GM12864 (cell line): ENCODE measurements at regions not wholly inside any gene's neighbourhood (a gene's known extent, or its start where the extent isn't known, plus 50 kb on each side); places are given as distances from the start of the nearest gene placed in this dataset.

ENCODE experiments used
- DNase-seq: peaks from one replicate; pipeline ENCODE4 v3.0.0-alpha.2; 2011; ENCODE audit warnings: low read depth
- H3K4me3 ChIP-seq: 2 replicates; pipeline ENCODE4 v1.5.1; 2011; ENCODE audit warnings: mild to moderate bottlenecking, low read depth, low read length, control low read depth
- CTCF ChIP-seq: IDR thresholded peaks from 2 replicates; pipeline ENCODE4 v1.5.1; 2011; ENCODE audit warnings: low read depth, mild to moderate bottlenecking, moderate library complexity, low read length, control low read depth, inconsistent platforms; ENCODE audit errors: missing control alignments

DNA sequence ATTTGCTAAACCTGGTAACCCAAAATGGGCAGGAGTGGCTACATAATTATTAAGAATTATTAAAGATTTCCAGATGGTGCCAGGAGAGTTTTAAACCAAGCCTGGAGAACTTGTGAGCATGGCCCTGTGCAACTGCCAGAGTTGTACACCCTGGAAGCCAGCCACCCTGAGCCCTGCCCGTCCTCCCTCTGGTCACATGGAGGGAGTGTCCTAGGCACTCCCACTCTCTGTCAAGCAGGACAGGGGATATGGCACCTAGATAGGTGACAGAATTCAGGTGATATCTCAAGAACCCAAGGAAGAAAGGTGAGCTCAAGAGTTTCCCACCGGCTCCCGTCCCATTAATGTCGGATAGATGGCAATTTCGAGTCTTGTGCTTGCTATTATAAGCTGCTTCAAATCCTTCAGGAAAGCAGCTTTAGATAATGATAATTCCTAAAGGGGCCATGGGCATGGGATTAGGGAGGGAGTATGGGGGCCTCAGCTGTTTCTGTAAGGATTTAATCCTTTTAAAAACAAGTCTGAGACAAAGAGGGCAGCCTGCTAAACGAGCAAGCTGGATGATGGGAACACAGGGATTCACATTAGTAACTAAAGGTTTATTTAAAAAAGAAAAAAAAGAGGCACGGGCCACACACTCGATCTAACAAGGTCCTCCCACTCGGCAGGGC is 169.1 kb downstream of the BMP7 start:
- no peak overlapping the region for H3K4me3 ChIP-seq
- no peak for DNase-seq
- TF ChIP-seq CTCF: no peak

GRCh38 chr20:57102160-57102559 is 164.3 kb downstream of the BMP7 start:
- no peak for DNase-seq
- no peak for TF ChIP-seq CTCF
- no peak overlapping the region for H3K4me3 ChIP-seq

- TF ChIP-seq CTCF: no peak
- no peak overlapping the region for H3K4me3 ChIP-seq
- DNase-seq: no peak
Measured at GRCh38 chr20:57102566-57102965, 163.9 kb downstream of the BMP7 start.

DNA sequence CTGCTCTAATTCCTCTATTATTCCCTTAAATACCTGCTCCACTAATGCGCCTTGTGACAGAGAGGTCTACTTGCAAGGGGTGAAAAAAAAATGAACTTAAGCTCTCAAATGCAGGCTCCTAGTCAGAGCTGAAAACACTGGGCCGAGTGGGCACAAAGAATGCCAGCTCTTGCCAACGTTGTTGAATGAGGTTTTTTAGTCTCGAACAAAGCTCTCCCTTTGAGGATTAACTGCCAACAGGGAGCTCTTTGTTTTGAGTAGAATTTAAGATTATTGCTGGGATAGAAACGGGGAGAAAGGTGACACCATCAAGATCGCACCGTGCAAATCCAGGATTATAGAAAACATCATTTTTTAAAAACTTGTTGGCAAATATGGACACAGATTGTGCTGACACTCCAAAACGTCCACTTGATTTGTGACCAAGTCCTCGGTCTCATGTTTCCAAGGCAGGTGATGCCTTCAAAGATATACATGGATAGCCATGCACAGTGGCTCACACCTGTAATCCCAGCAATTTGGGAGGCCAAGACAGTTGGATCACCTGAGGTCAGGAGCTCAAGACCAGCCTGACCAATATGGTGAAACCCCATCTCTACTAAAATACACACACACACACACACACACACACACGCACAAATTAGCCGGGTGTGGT is 163.2 kb downstream of the BMP7 start:
- no peak for TF ChIP-seq CTCF
- H3K4me3 ChIP-seq: no peak overlapping the region
- no peak for DNase-seq

DNA sequence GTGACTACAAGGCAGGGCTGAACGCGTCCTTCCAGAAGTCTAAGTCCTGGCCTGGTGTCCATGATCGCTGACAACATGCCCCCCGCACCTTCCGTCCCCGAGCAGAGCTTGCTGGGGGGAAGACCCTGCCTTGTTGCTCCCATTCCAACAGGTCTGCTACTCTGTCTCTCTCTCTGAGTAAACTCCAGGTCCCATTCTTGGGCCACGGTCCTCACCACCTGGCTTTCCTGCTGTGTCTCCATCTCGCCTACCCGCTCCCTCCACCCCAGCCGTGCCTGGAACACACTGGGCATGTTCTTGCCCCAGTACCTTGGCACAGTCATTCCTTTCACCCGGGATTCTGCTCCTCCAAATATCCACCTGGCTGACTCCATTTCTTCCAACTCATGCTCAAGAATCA is 162.3 kb downstream of the BMP7 start:
- TF ChIP-seq CTCF: no peak
- no peak overlapping the region for H3K4me3 ChIP-seq
- DNase-seq: no peak

- TF ChIP-seq CTCF: no peak
- DNase-seq: no peak
- no peak overlapping the region for H3K4me3 ChIP-seq
Measured at GRCh38 chr20:57104651-57105204, 161.7 kb downstream of the BMP7 start.
